Suppressor macrophage treated with lipopolysaccharide for 1 hour (primary cell): ENCODE measurements at regions not wholly inside any gene's neighbourhood (a gene's known extent, or its start where the extent isn't known, plus 50 kb on each side); places are given as distances from the start of the nearest gene placed in this dataset.
"Not testable (repeated sequence)": the region's sequence is repeated elsewhere in the genome, so short reads cannot be mapped to it uniquely, and the experiment has no call there.

Source experiments
- DNase-seq, 3 donors: peaks; one replicate each; pipeline ENCODE4 v3.0.0-alpha.2; 2020 to 2022

GRCh38 chr2:6143812-6144211 is 451.6 kb downstream of the SOX11 start:
- no peak for DNase-seq

- DNase-seq, result not testable (repeated sequence)
These were observed 455.0 kb downstream of the SOX11 start for GRCh38 chr2:6147215-6147614.

GRCh38 chr2:6148882-6149281 is 456.7 kb downstream of the SOX11 start:
- DNase-seq, result no peak

- no peak for DNase-seq
These were observed 467.4 kb downstream of the SOX11 start for GRCh38 chr2:6159606-6160005.

- DNase-seq, result no peak
These were observed 471.7 kb downstream of the SOX11 start for GRCh38 chr2:6163932-6164331.

GRCh38 chr2:6164986-6165747 is 473.0 kb downstream of the SOX11 start:
- DNase-seq, result no peak

GRCh38 chr2:6167592-6168138 is 475.5 kb downstream of the SOX11 start:
- no peak for DNase-seq

- DNase-seq, result no peak
These were observed 476.3 kb downstream of the SOX11 start for GRCh38 chr2:6168485-6168884.

- DNase-seq, result no peak
These were observed 479.1 kb downstream of the SOX11 start for GRCh38 chr2:6171294-6171693.

GRCh38 chr2:6177811-6178210 is 485.6 kb downstream of the SOX11 start:
- no peak for DNase-seq

- no peak for DNase-seq
These were observed 489.3 kb downstream of the SOX11 start for GRCh38 chr2:6181525-6181924.

GRCh38 chr2:6181926-6182325 is 489.7 kb downstream of the SOX11 start:
- no peak for DNase-seq

- no peak for DNase-seq
These were observed 491.0 kb downstream of the SOX11 start for GRCh38 chr2:6183226-6183625.

GRCh38 chr2:6184532-6185292 is 492.5 kb downstream of the SOX11 start:
- DNase-seq, result no peak

- no peak for DNase-seq
These were observed 494.4 kb downstream of the SOX11 start for GRCh38 chr2:6186332-6187151.

GRCh38 chr2:6196449-6196848 is 504.3 kb downstream of the SOX11 start:
- DNase-seq, result no peak

- DNase-seq, result not testable (repeated sequence)
These were observed 506.3 kb downstream of the SOX11 start for GRCh38 chr2:6198370-6198919.

GRCh38 chr2:6202756-6203155 is 510.6 kb downstream of the SOX11 start:
- DNase-seq, result no peak

GRCh38 chr2:6203291-6203959 is 511.2 kb downstream of the SOX11 start:
- DNase-seq, result no peak

GRCh38 chr2:6206882-6207281 is 514.7 kb downstream of the SOX11 start:
- no peak for DNase-seq

- DNase-seq, result no peak
These were observed 519.1 kb downstream of the SOX11 start for GRCh38 chr2:6211236-6211635.

- DNase-seq, result no peak
These were observed 520.3 kb downstream of the SOX11 start for GRCh38 chr2:6212491-6212890.
